Thoracic aorta (tissue), 2 donors: ENCODE measurements at regions not wholly inside any gene's neighbourhood (a gene's known extent, or its start where the extent isn't known, plus 50 kb on each side); places are given as distances from the start of the nearest gene placed in this dataset.

Experiments used
- ATAC-seq: fragments of 150-250 bp; one replicate; pipeline ENCODE4 v1.8.0; 2017; ENCODE audit warnings: low read depth; ENCODE audit not compliant: insufficient number of reproducible peaks, low FRiP score
- DNase-seq: peaks from one replicate; pipeline ENCODE4 v3.0.0-alpha.2; 2020; ENCODE audit warnings: low spot score
- H3K27ac ChIP-seq, 2 donors: fragments of 200-600 bp; sonication (generic); 1 replicate in 1 of 2; 2 replicates in 1 of 2; pipeline ENCODE4 v1.5.1; 2016; ENCODE audit warnings: mild to moderate bottlenecking in 2 of 2, moderate library complexity in 2 of 2
- H3K27me3 ChIP-seq: fragments of 200-600 bp; sonication (generic); replicated peaks from 2 replicates; pipeline ENCODE4 v1.6.0; 2016; ENCODE audit warnings: mild to moderate bottlenecking; ENCODE audit not compliant: insufficient read depth
- H3K36me3 ChIP-seq: fragments of 200-600 bp; sonication (generic); one replicate; pipeline ENCODE4 v1.5.1; 2016
- H3K4me1 ChIP-seq, 2 donors: fragments of 200-600 bp; sonication (generic); 1 replicate in 1 of 2; 2 replicates in 1 of 2; pipeline versions ENCODE4 v1.5.1 to v1.6.0; 2016; ENCODE audit warnings: low read depth in 2 of 2, mild to moderate bottlenecking in 1 of 2; ENCODE audit not compliant: control insufficient read depth in 1 of 2
- H3K4me3 ChIP-seq: fragments of 200-600 bp; sonication (generic); 2 replicates; pipeline ENCODE4 v1.5.1; 2016; ENCODE audit warnings: mild to moderate bottlenecking
- H3K9me3 ChIP-seq: fragments of 200-600 bp; sonication (generic); 2 replicates; pipeline ENCODE4 v1.5.1; 2016
- CTCF ChIP-seq: fragments of 200-600 bp; sonication (generic); IDR thresholded peaks from one replicate; pipeline ENCODE4 v1.5.1; 2019; ENCODE audit warnings: antibody characterized with exemption

DNA sequence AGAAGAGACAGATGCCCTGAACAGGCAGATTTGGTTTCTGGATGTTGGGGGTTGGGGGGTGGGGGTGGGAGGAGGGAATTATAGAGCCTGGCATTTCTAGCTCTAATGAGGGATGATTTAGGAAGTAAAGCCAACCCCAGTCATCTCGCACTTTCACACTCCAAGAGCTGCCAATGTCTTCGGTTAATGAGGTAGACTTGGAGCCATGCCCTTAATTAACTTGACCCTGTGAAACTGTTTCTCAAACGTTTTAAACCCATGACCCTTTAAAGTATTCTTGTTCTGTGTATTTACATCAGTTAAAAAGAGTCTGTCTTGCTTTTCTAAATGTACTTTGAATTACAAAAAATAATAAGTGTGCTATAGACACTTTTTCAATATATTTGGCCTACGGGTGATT, 466.9 kb downstream of the FAT4 start:
- Histone ChIP-seq H3K27ac (no peak overlapping the region), H3K36me3 (no peaks in the 10 kb centered on the region), H3K4me3 (no peak overlapping the region), H3K27me3 (no peaks in the 10 kb centered on the region), H3K9me3 (no peaks in the 10 kb centered on the region), H3K4me1 (no peaks in the 10 kb centered on the region)
- DNase-seq (no peak), ATAC-seq (no peak)
- no peak for TF ChIP-seq CTCF

GRCh38 chr4:125784741-125785140, 470.0 kb downstream of the FAT4 start:
- no peak overlapping the region for H3K4me3 ChIP-seq
- H3K4me1 ChIP-seq, result no peaks in the 10 kb centered on the region
- DNase-seq, result no peak
- no peaks in the 10 kb centered on the region for H3K27me3 ChIP-seq
- ATAC-seq, result no peak
- H3K27ac ChIP-seq, result no peak overlapping the region
- no peaks in the 10 kb centered on the region for H3K9me3 ChIP-seq
- no peak for TF ChIP-seq CTCF
- no peaks in the 10 kb centered on the region for H3K36me3 ChIP-seq

- no peak overlapping the region for H3K4me3 ChIP-seq
- ATAC-seq, result no peak
- no peaks in the 10 kb centered on the region for H3K9me3 ChIP-seq
- no peaks in the 10 kb centered on the region for H3K4me1 ChIP-seq
- no peak for TF ChIP-seq CTCF
- no peak overlapping the region for H3K27ac ChIP-seq
- no peaks in the 10 kb centered on the region for H3K27me3 ChIP-seq
- no peak for DNase-seq
- no peaks in the 10 kb centered on the region for H3K36me3 ChIP-seq
Measured at GRCh38 chr4:125787707-125788106, 473.0 kb downstream of the FAT4 start.

GRCh38 chr4:125789023-125789422, 474.3 kb downstream of the FAT4 start:
- no peaks in the 10 kb centered on the region for H3K36me3 ChIP-seq
- H3K4me1 ChIP-seq, result no peaks in the 10 kb centered on the region
- DNase-seq, result no peak
- no peak overlapping the region for H3K27ac ChIP-seq
- H3K4me3 ChIP-seq, result no peak overlapping the region
- TF ChIP-seq CTCF, result no peak
- no peaks in the 10 kb centered on the region for H3K9me3 ChIP-seq
- no peaks in the 10 kb centered on the region for H3K27me3 ChIP-seq
- ATAC-seq, result no peak

DNA sequence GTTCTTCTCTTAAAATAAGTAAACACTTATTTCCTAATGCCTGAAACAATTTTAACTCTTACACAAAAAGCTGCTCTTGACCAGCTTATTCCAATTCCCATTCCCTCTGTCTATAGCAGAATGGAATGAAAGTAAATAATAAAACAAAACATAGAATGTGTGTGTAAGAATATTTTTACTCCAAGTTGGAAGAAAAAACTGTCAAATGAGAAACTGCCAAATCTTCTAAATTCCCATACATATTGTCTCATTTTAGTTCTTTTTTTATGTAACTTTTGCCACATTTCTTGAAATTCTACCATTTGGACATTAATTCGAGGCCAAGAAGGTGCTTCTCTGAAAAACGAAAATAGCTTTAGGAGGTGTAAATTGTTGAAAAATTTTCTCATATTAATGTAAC, 477.1 kb downstream of the FAT4 start:
- no peak for TF ChIP-seq CTCF
- Histone ChIP-seq H3K36me3 (no peaks in the 10 kb centered on the region), H3K27me3 (no peaks in the 10 kb centered on the region), H3K27ac (no peak overlapping the region), H3K4me3 (no peak overlapping the region), H3K9me3 (no peaks in the 10 kb centered on the region), H3K4me1 (no peaks in the 10 kb centered on the region)
- no peak for DNase-seq
- ATAC-seq, result no peak
